HAP-1 (cell line): ENCODE measurements at regions not wholly inside any gene's neighbourhood (a gene's known extent, or its start where the extent isn't known, plus 50 kb on each side); places are given as distances from the start of the nearest gene placed in this dataset.
"Not testable (repeated sequence)": the region's sequence is repeated elsewhere in the genome, so short reads cannot be mapped to it uniquely, and the experiment has no call there.

ENCODE experiments used
- DNase-seq, 2 experiments: peaks; one replicate each; pipeline ENCODE4 v3.0.0-alpha.2; 2016 to 2020; ENCODE audit warnings: low spot score in 2 of 2
- H3K27me3 ChIP-seq: fragments of 250-450 bp; sonication (Bioruptor Pico); 2 replicates; pipeline ENCODE4 v1.5.1; 2020; ENCODE audit warnings: low read depth, mild to moderate bottlenecking, moderate library complexity
- H3K36me3 ChIP-seq: fragments of 250-450 bp; sonication (Bioruptor Pico); replicated peaks from 2 replicates; pipeline ENCODE4 v1.5.1; 2020; ENCODE audit warnings: mild to moderate bottlenecking
- H3K4me1 ChIP-seq: fragments of 250-450 bp; sonication (Bioruptor Pico); 2 replicates; pipeline ENCODE4 v1.5.1; 2020; ENCODE audit warnings: mild to moderate bottlenecking
- H3K4me3 ChIP-seq: fragments of 250-450 bp; sonication (Bioruptor Pico); 2 replicates; pipeline ENCODE4 v1.5.1; 2020; ENCODE audit warnings: mild to moderate bottlenecking, moderate library complexity
- H3K9me3 ChIP-seq: fragments of 250-450 bp; sonication (Bioruptor Pico); 2 replicates; pipeline ENCODE4 v1.5.1; 2020; ENCODE audit warnings: mild to moderate bottlenecking, moderate library complexity
- in situ Hi-C: fragments of 300-500 bp; cut with MboI; formaldehyde crosslinking; loops from 3 replicates; pipeline ENCODE4 v1.14.3; 2020; ENCODE audit warnings: low sequenced_read_pairs, inconsistent platforms, mixed read lengths

DNA sequence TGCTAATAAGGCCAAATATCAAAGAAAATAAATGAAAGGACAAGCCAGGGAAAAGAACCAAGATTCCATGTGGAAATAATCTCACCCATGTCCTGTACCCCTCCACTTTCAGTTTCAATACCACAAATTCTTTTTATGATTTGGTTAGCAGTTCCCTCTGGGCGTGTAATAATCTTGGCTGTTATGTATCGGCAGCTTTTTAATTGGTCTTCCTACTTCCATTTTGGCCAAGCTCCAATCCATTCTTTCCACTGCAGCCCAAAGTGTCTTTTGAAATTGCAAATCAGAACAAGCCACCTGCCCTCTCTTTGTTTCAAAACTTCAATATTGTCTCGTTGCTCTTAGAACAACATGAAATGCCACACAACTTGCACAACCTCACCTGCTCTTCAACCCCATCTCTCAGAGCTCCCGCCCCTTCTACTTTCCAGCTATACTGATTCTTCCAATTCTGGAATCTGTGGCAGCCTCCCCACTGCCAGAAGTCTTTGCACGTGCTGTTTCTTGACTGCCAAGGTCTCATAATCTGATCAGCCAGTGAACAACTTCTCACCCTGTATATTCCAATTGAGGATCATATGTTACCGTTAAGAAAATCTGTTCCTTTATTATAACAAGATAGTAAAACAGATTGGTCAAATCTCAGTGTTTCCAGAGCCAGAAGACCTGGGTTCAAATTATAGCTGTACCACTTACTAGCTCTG, 354.5 kb downstream of the CBLN4 start:
- no peaks in the 10 kb centered on the region for H3K36me3 ChIP-seq
- in situ Hi-C loops = no loop called here
- no peaks in the 10 kb centered on the region for H3K27me3 ChIP-seq
- H3K4me1 ChIP-seq = no peaks in the 10 kb centered on the region
- DNase-seq = no peak
- no peaks in the 10 kb centered on the region for H3K9me3 ChIP-seq
- H3K4me3 ChIP-seq = no peak overlapping the region

DNA sequence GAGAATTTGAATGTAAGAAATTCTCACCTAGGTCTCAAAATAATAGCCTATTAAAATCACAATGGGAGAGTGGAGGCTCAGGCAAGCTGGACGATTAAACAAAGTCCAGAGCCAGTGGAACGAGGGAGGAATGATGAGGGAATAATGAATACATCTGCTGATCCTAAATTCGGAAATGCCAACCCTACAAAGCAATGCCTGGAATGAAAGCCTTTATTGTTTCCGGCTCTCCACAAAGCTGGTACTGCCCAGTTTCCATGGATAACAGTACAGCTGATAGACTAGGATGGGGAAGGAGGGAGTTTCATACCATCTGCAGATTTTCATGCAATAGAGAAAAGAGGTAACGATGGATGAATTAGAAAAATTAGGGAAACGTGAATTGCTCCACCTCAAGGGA, 356.1 kb downstream of the CBLN4 start:
- no peak for DNase-seq
- Histone ChIP-seq H3K4me1 (no peaks in the 10 kb centered on the region), H3K9me3 (no peaks in the 10 kb centered on the region), H3K27me3 (no peaks in the 10 kb centered on the region), H3K36me3 (no peaks in the 10 kb centered on the region), H3K4me3 (no peak overlapping the region)
- in situ Hi-C loops = no loop called here

DNA sequence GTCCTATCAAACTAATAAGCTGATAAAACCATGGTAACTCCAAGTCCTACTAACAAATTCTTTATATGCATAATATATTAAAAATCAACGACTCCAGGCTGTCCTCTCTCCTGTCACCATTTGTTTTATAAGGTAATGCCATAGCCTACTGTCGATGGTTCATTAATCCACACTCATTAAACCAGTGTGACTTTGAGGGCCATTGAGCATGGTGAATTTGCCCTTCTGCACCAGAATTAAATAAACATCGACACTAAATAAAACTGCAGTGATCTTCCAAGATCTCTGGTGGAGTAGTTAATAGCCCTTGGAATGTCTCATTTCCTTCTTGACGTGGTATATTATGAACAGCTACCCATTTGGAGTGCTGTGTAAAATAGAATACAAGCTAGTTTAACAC, 358.5 kb downstream of the CBLN4 start:
- Histone ChIP-seq H3K4me1 (no peaks in the 10 kb centered on the region), H3K27me3 (no peaks in the 10 kb centered on the region), H3K9me3 (no peaks in the 10 kb centered on the region), H3K4me3 (no peak overlapping the region), H3K36me3 (no peaks in the 10 kb centered on the region)
- DNase-seq = no peak
- in situ Hi-C loops = no loop called here

DNA sequence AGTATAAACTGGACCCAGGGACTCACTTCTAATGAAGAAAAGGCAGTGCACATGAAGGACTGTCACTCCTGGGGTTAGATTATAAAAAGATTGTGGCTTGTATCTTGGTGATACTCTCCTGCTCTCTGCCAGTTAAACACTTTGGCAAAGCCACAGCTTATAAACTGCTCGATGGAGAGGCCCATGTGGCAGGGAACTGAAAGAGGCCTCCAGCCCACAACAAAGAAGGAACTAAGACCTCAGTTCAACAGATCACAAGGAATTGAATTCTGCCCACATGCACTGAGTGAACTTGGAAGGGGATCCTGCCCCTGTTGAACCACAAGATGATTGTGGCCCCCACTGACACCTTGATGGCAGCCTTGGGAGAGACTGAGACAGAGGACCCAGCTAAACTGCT, 363.8 kb downstream of the CBLN4 start:
- no peaks in the 10 kb centered on the region for H3K27me3 ChIP-seq
- in situ Hi-C loops = no loop called here
- no peak for DNase-seq
- no peaks in the 10 kb centered on the region for H3K36me3 ChIP-seq
- no peaks in the 10 kb centered on the region for H3K4me1 ChIP-seq
- H3K9me3 ChIP-seq = no peaks in the 10 kb centered on the region
- H3K4me3 ChIP-seq = no peak overlapping the region

DNA sequence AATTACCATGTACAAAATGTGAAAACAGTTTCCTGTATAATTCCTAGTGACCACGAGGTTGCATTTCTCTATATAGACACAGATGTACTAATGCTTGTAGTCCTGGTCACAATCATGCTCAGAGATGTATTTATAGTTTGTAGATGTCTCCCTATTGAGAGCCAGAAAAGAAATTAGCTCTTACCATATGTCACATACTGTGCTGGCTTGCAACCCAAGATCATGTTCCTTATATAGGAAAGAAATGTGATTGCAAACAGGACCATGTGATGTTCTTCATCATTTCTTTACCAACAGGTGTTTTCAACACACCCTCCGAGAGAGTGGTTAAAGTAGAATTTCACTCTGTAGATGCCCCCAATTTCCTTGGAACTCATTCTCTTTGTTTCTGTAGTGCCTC, 369.4 kb downstream of the CBLN4 start:
- Histone ChIP-seq H3K36me3 (no peaks in the 10 kb centered on the region), H3K27me3 (no peaks in the 10 kb centered on the region), H3K4me3 (no peak overlapping the region), H3K9me3 (no peaks in the 10 kb centered on the region), H3K4me1 (no peaks in the 10 kb centered on the region)
- no peak for DNase-seq
- in situ Hi-C loops = no loop called here

DNA sequence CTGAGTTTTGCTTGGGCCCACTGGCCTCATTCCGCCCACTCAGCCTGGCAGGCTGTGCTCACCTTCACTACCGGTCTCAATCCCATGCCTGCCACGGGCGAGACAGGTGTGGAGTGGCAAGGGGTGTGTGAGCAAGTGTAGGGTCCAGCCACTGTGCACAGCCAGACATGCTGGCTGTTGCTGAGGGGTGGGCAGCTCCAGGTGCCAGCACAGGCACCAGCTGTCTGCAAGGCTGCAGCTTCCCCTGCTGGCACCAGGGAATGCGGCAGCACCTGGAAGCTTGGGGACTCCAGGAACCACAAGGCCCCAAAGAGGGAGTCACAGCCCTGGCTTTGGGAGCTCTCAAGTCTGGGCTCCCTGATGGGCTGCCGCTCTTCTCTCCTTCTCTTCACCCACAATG, 372.7 kb downstream of the CBLN4 start:
- Histone ChIP-seq H3K27me3 (no peaks in the 10 kb centered on the region), H3K9me3 (no peaks in the 10 kb centered on the region), H3K4me1 (no peaks in the 10 kb centered on the region), H3K36me3 (no peaks in the 10 kb centered on the region), H3K4me3 (no peak overlapping the region)
- in situ Hi-C loops = no loop called here
- DNase-seq = no peak

DNA sequence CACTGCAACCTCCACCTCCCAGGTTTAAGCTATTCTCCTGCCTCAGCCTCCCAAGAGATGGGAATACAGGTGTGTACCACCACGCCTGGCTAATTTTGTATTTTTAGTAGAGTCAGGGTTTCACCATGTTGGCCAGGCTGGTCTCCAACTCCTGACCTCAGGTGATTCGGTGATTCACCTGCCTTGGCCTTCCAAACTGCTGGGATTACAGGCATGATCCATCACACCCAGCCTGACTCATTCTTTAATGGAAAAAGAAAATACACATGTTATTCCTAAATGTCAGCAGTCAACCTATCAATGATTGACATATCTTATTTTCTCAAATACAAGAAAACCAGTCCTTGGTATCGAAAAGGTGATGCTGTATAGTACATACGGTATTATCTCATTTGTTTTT, 376.2 kb downstream of the CBLN4 start:
- H3K4me3 ChIP-seq, H3K4me1 ChIP-seq, DNase-seq, H3K9me3 ChIP-seq, H3K36me3 ChIP-seq, in situ Hi-C loops, H3K27me3 ChIP-seq: not testable (repeated sequence)

DNA sequence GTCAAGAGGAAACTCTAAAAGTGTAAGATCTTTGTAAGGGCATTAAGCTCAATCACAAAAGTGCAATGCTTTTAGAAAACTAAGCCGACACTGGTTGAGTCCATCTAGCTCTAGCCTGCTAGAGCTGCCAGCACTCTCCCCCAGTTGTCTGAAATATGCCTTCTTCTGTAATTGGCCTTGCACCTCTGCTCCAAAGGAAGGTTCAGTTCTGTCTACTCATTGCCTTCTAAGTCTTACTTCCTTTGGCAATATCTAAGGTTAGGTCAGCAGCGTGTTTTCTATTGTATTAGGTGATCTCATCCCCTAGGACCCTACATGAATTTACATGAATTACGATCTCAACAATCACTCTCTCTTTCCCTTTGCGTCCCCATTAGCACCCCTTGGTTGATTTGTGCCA, 378.6 kb downstream of the CBLN4 start:
- in situ Hi-C loops = no loop called here
- H3K9me3 ChIP-seq = no peaks in the 10 kb centered on the region
- no peak overlapping the region for H3K4me3 ChIP-seq

DNA sequence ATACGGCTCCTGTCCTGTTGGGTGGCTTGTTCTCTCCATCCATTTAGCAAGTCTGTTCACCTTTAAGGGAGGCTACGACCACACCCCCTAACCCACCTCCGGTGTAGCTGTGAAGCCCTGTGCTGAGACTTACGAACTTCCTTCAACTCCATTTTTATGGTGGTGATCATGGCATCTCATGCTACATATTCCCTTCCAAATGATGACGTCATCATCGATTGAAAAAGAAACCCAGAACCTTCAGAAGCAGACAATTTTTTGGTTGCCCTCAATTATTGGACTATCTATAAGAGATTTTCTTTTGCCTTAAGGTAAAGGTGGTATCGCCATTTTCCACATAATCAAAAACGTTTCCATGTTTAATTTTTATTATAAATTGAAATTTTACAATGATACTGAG, 389.0 kb downstream of the CBLN4 start:
- H3K36me3 ChIP-seq = no peaks in the 10 kb centered on the region
- no peaks in the 10 kb centered on the region for H3K27me3 ChIP-seq
- in situ Hi-C loops = no loop called here
- H3K4me3 ChIP-seq = no peak overlapping the region
- H3K9me3 ChIP-seq = no peaks in the 10 kb centered on the region
- DNase-seq = no peak
- no peaks in the 10 kb centered on the region for H3K4me1 ChIP-seq

More for the DNA sequence above, 378.6 kb downstream of the CBLN4 start:
- Histone ChIP-seq H3K36me3 (no peaks in the 10 kb centered on the region), H3K4me1 (no peaks in the 10 kb centered on the region), H3K27me3 (no peaks in the 10 kb centered on the region)
- no peak for DNase-seq

DNA sequence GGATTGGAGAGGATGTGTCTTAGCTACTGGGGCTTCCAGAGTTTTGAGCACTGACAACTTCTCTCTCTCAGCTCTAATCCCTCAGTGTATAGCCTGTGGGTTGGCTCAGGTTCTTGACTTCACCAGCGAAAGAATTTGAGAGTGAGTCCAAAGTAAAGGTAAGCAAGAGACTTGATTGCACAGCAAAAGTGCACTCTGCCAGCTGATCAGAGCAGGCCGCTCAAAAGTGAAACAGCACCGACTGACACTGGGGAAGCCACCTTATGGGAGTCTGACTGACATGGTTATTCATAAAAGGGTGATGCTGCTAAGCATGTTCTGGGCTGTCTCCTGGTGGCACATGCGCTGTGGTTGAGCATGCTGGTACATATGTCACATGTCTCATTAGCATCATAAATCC, 389.5 kb downstream of the CBLN4 start:
- no peaks in the 10 kb centered on the region for H3K9me3 ChIP-seq
- H3K36me3 ChIP-seq = no peaks in the 10 kb centered on the region
- no peaks in the 10 kb centered on the region for H3K27me3 ChIP-seq
- DNase-seq = no peak
- no peak overlapping the region for H3K4me3 ChIP-seq
- in situ Hi-C loops = no loop called here
- H3K4me1 ChIP-seq = no peaks in the 10 kb centered on the region

DNA sequence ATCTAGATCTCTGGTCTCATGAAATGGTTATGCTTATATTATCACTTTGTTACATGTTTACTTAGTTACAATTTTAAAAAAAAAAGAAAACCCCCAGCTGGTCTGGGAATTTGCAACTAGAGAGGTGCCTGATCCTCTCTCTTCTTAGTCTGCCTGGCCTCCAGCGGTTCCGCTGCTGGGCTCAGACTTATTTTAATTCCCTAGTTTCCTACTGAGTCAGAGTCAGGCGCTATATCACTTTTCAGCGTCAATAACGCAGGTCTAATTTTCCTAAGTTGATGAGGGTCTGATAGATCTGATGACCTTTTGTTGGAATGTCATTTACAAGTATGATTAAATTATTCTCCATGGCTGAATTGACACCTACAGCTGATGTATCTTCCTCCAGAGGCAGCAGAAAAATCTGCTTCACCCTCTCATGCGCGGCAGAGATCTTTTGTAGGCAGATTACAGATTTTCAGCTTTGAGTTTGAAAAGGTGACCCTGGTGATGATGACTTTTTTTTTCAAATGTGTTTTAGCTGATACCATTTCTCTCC, 391.0 kb downstream of the CBLN4 start:
- no peak overlapping the region for H3K4me3 ChIP-seq
- no peaks in the 10 kb centered on the region for H3K27me3 ChIP-seq
- no peak for DNase-seq
- no peaks in the 10 kb centered on the region for H3K4me1 ChIP-seq
- in situ Hi-C loops = no loop called here
- H3K36me3 ChIP-seq = no peaks in the 10 kb centered on the region
- no peaks in the 10 kb centered on the region for H3K9me3 ChIP-seq

DNA sequence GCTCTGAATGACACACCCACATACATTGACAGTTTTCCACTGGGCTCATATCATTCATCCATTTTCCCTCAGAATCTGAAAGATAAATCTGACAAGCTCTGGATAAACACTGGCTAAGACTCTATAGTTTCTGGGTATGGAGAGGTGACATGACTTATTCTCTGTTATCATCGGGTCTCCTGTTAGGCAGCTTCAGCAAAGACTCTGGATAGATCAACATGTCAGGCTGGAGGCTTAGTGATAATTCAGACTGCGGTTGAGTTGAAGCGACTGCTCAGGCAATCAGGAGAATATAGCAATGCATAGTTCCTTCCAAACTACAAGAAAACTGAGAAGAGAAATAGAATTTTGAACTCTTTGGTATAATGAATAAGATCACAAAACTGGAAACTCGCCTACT, 394.6 kb downstream of the CBLN4 start:
- Histone ChIP-seq H3K4me1 (no peaks in the 10 kb centered on the region), H3K4me3 (no peak overlapping the region), H3K27me3 (no peaks in the 10 kb centered on the region), H3K9me3 (no peaks in the 10 kb centered on the region; the same call in 1 of the 2 replicates), H3K36me3 (no peaks in the 10 kb centered on the region)
- DNase-seq = no peak
- in situ Hi-C loops = no loop called here

DNA sequence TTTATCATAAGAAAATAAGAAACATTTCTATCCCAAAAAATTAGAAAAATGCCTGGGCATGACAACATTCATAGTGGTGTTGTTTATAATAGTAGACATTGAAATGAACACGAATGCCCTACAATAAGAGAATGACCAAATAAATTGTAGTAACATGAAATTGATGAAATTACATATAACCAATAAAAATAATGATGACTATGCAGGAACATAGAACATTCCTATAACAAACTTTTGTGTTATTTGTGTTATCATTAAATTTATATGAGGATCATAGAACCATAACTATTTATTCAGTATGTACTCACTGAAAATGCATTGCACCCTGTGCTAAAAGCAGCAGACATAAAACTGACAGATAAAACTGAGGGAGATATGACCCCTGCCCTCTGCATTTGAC, 399.7 kb downstream of the CBLN4 start:
- Histone ChIP-seq H3K4me3 (no peak overlapping the region), H3K36me3 (no peaks in the 10 kb centered on the region), H3K27me3 (no peaks in the 10 kb centered on the region), H3K4me1 (no peaks in the 10 kb centered on the region), H3K9me3 (no peaks in the 10 kb centered on the region; the same call in 1 of the 2 replicates)
- in situ Hi-C loops = no loop called here
- DNase-seq = no peak

DNA sequence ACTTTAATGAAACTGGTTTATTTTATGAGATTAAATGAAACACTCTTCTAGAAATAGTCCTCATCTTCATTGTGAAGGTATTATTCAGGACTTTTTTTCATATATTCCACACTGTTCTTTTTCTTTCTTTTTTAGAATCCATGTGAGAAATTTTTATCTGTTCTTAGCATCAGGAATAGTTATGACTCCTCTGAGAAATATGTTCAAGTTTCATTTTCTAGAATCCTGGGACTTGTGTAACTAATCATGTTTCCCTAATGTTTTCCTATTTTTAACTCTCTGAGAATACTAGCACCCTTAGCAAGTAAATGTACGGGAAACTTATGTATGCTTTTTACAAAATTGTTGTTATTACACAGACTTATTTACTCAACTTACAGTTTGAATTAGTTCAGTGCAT, 407.8 kb downstream of the CBLN4 start:
- in situ Hi-C loops = no loop called here
- no peak overlapping the region for H3K4me3 ChIP-seq
- no peaks in the 10 kb centered on the region for H3K27me3 ChIP-seq
- no peaks in the 10 kb centered on the region for H3K9me3 ChIP-seq
- DNase-seq = no peak
- H3K36me3 ChIP-seq = no peaks in the 10 kb centered on the region
- H3K4me1 ChIP-seq = no peaks in the 10 kb centered on the region

DNA sequence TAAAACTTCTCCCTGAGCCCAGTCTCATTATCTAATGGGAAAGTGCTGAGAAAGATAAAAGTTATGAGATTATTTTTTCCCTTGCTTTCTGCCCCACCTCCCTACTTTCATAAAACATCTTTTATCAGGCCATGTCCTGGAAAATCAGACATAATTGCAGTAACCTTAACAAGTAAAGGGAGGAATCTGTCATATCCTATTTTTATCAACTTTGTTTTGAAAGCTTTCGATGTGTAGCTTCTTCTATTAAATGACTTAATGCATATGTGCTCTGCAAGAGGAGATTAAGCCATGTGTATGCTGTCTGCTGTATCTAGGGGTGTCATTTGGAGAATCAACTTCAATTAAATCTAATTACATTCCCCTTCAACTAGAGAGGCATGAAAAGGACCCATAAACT, 408.9 kb downstream of the CBLN4 start:
- Histone ChIP-seq H3K4me3 (no peak overlapping the region), H3K4me1 (no peaks in the 10 kb centered on the region), H3K9me3 (no peaks in the 10 kb centered on the region), H3K27me3 (no peaks in the 10 kb centered on the region), H3K36me3 (no peaks in the 10 kb centered on the region)
- DNase-seq = no peak
- in situ Hi-C loops = no loop called here
